Osteocyte (in vitro differentiated cells): ENCODE measurements at regions not wholly inside any gene's neighbourhood (a gene's known extent, or its start where the extent isn't known, plus 50 kb on each side); places are given as distances from the start of the nearest gene placed in this dataset.
"Not testable (repeated sequence)": the region's sequence is repeated elsewhere in the genome, so short reads cannot be mapped to it uniquely, and the experiment has no call there.

Experiments
- DNase-seq: peaks from one replicate; pipeline ENCODE4 v3.0.0; 2021; ENCODE audit warnings: mixed read lengths; ENCODE audit not compliant: unreplicated experiment; ENCODE audit errors: extremely low spot score
- H3K27ac Mint-ChIP-seq: one replicate; pipeline ENCODE4 v1.8.0; 2021; ENCODE audit warnings: mild to moderate bottlenecking, mixed read lengths; ENCODE audit not compliant: unreplicated experiment
- H3K27me3 Mint-ChIP-seq: one replicate; pipeline ENCODE4 v1.8.0; 2021; ENCODE audit warnings: mixed read lengths; ENCODE audit not compliant: unreplicated experiment
- H3K36me3 Mint-ChIP-seq: one replicate; pipeline ENCODE4 v1.8.0; 2021; ENCODE audit warnings: mixed read lengths; ENCODE audit not compliant: unreplicated experiment
- H3K4me1 Mint-ChIP-seq: one replicate; pipeline ENCODE4 v1.8.0; 2021; ENCODE audit warnings: mixed read lengths; ENCODE audit not compliant: unreplicated experiment
- H3K4me3 Mint-ChIP-seq: one replicate; pipeline ENCODE4 v1.8.0; 2021; ENCODE audit warnings: mild to moderate bottlenecking, moderate library complexity, mixed read lengths; ENCODE audit not compliant: unreplicated experiment
- H3K9me3 Mint-ChIP-seq: one replicate; pipeline ENCODE4 v1.8.0; 2021; ENCODE audit warnings: mixed read lengths; ENCODE audit not compliant: unreplicated experiment
- TF ChIP-seq, protein P1 (sequence below): fragments of 200-600 bp; sonication (generic); IDR thresholded peaks from 2 replicates; pipeline ENCODE4 v1.5.0; 2021; ENCODE audit warnings: antibody characterized with exemption, mild to moderate bottlenecking, moderate library complexity

GRCh38 chr4:111330786-111331185 lies 707.9 kb upstream of the PITX2 start:
- TF ChIP-seq, protein P1, sequence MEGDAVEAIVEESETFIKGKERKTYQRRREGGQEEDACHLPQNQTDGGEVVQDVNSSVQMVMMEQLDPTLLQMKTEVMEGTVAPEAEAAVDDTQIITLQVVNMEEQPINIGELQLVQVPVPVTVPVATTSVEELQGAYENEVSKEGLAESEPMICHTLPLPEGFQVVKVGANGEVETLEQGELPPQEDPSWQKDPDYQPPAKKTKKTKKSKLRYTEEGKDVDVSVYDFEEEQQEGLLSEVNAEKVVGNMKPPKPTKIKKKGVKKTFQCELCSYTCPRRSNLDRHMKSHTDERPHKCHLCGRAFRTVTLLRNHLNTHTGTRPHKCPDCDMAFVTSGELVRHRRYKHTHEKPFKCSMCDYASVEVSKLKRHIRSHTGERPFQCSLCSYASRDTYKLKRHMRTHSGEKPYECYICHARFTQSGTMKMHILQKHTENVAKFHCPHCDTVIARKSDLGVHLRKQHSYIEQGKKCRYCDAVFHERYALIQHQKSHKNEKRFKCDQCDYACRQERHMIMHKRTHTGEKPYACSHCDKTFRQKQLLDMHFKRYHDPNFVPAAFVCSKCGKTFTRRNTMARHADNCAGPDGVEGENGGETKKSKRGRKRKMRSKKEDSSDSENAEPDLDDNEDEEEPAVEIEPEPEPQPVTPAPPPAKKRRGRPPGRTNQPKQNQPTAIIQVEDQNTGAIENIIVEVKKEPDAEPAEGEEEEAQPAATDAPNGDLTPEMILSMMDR, result no peak
- no peaks in the 10 kb centered on the region for H3K36me3 Mint-ChIP-seq
- H3K27ac Mint-ChIP-seq, result no peak overlapping the region
- no peak overlapping the region for H3K4me3 Mint-ChIP-seq
- no peak for DNase-seq
- no peaks in the 10 kb centered on the region for H3K27me3 Mint-ChIP-seq
- peaks cover 7% of the 10 kb centered on the region for H3K9me3 Mint-ChIP-seq
- H3K4me1 Mint-ChIP-seq, result peaks cover 8% of the 10 kb centered on the region

DNA sequence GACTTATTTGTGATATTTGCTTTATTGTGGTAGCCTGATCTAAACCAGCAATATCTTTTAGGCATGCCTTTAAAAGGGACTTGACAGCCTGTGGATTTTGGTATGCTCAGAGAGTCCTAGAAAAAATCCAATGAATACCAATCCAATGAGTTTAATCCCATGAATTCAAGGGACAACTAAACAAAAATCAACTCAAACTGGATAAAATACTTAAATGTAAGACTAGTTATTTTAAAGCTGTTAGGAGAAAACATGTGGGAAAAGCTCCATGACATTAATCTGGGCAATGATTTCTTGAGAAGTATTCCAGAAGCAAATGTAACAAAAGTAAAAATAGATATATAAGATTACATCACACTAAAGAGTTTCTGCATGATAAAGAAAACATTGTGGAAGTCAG lies 711.5 kb upstream of the PITX2 start:
- Mint-ChIP-seq H3K27ac (no peak overlapping the region), H3K9me3 (peaks cover 7% of the 10 kb centered on the region), H3K4me1 (peaks cover 3% of the 10 kb centered on the region), H3K36me3 (no peaks in the 10 kb centered on the region), H3K27me3 (no peaks in the 10 kb centered on the region), H3K4me3 (no peak overlapping the region)
- DNase-seq, result no peak
- TF ChIP-seq, protein P1, result no peak

DNA sequence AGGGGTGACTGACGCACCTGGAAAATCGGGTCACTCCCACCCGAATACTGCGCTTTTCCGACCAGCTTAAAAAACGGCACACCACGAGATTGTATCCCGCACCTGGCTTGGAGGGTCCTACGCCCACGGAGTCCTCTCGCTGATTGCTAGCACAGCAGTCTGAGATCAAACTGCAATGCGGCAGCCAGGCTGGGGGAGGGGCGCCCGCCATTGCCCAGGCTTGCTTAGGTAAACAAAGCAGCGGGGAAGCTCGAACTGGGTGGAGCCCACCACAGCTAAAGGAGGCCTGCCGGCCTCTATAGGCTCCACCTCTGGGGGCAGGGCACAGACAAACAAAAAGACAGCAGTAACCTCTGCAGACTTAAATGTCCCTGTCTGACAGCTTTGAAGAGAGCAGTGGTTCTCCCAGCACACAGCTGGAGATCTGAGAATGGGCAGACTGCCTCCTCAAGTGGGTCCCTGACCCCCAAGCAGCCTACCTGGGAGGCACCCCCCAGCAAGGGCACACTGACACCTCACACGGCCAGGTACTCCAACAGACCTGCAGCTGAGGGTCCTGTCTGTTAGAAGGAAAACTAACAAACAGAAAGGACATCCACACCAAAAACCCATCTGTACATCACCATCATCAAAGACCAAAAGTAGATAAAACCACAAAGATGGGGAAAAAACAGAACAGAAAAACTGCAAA lies 714.5 kb upstream of the PITX2 start:
- H3K27me3 Mint-ChIP-seq, H3K36me3 Mint-ChIP-seq, H3K27ac Mint-ChIP-seq, H3K9me3 Mint-ChIP-seq, DNase-seq, H3K4me1 Mint-ChIP-seq: not testable (repeated sequence)
- H3K4me3 Mint-ChIP-seq, result peak overlapping the region; percentile 66

DNA sequence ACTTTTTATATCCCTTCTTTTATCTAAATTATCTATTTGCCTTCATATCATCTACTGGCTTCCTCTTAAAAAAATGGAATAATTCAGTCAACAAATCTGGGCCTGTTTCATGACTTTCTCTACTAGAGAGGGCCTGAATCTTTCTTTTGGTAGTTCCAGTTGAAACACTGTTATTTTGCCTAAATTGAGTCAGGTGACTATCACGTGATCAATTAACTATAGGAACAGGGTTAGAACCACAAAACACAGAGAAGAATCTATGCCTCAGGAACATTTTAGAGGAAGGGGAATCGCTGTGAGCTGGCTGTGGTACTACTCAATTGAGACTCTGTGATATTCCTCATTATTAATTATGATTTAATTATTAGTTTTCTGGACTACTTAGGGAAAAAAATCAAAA lies 736.7 kb upstream of the PITX2 start:
- Mint-ChIP-seq H3K27me3 (peaks cover 17% of the 10 kb centered on the region), H3K27ac (no peak overlapping the region), H3K4me3 (no peak overlapping the region), H3K4me1 (no peaks in the 10 kb centered on the region), H3K36me3 (no peaks in the 10 kb centered on the region), H3K9me3 (no peaks in the 10 kb centered on the region)
- TF ChIP-seq, protein P1, result no peak
- DNase-seq, result no peak

GRCh38 chr4:111360906-111361305 lies 738.0 kb upstream of the PITX2 start:
- TF ChIP-seq, protein P1, result no peak
- H3K4me1 Mint-ChIP-seq, result no peaks in the 10 kb centered on the region

More at GRCh38 chr4:111360906-111361305, 738.0 kb upstream of the PITX2 start:
- Mint-ChIP-seq H3K9me3 (no peaks in the 10 kb centered on the region), H3K27ac (no peak overlapping the region), H3K27me3 (peaks cover 7% of the 10 kb centered on the region), H3K36me3 (no peaks in the 10 kb centered on the region), H3K4me3 (no peak overlapping the region)
- DNase-seq, result no peak
